ENCODE measurements at regions not wholly inside any gene's neighbourhood (a gene's known extent, or its start where the extent isn't known, plus 50 kb on each side); places are given as distances from the start of the nearest gene placed in this dataset.

GRCh38 chr6:43849844-43850243, 79.8 kb downstream of the VEGFA start:
- H2AFZ ChIP-seq (ENCODE audit: low read length): no peak overlapping the region
- no peak overlapping the region for H3K56ac ChIP-seq (ENCODE audit: insufficient read length, low read depth, low read length)
- Mint-ChIP-seq H3K27me3 (ENCODE audit: low read depth) (no peaks in the 10 kb centered on the region; the same call in 1 of the 2 replicates), H3K9me3 (no peaks in the 10 kb centered on the region), H3K4me3 (no peak overlapping the region), H3K4me1 (peaks cover 31 to 41% of the 10 kb centered on the region in 2 experiments), H3K36me3 (ENCODE audit: insufficient read depth in 1 of 3, low read depth in 3 of 3) (no peaks in the 10 kb centered on the region), H3K27ac (peak overlapping the region in 1 of 3 experiments; percentile 1; a peak in 1 of 7 replicates)
- TF ChIP-seq, protein P1, sequence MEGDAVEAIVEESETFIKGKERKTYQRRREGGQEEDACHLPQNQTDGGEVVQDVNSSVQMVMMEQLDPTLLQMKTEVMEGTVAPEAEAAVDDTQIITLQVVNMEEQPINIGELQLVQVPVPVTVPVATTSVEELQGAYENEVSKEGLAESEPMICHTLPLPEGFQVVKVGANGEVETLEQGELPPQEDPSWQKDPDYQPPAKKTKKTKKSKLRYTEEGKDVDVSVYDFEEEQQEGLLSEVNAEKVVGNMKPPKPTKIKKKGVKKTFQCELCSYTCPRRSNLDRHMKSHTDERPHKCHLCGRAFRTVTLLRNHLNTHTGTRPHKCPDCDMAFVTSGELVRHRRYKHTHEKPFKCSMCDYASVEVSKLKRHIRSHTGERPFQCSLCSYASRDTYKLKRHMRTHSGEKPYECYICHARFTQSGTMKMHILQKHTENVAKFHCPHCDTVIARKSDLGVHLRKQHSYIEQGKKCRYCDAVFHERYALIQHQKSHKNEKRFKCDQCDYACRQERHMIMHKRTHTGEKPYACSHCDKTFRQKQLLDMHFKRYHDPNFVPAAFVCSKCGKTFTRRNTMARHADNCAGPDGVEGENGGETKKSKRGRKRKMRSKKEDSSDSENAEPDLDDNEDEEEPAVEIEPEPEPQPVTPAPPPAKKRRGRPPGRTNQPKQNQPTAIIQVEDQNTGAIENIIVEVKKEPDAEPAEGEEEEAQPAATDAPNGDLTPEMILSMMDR (conservative IDR thresholded peaks at IDR 0.05): no peak
- H3K14ac ChIP-seq (ENCODE audit: insufficient read depth, low read length): no peak overlapping the region
- H3T11ph ChIP-seq (ENCODE audit: low read length): no peak overlapping the region
- H3K23me2 ChIP-seq (ENCODE audit: insufficient read length, low read depth, low read length, poor library complexity, severe bottlenecking): no peaks in the 10 kb centered on the region
- H2BK15ac ChIP-seq (ENCODE audit: low read depth, low read length): no peak overlapping the region
- H2BK12ac ChIP-seq (ENCODE audit: insufficient read length, low read depth, low read length): no peak overlapping the region
- no peak overlapping the region for H3K4me2 ChIP-seq (ENCODE audit: insufficient read depth, insufficient read length, low read length)
- H3K4me1 ChIP-seq (ENCODE audit: insufficient read depth, low read length): no peaks in the 10 kb centered on the region
- no peak overlapping the region for H3K9ac ChIP-seq (ENCODE audit: extremely low read depth, insufficient read length, low read length)
- no peak overlapping the region for H4K91ac ChIP-seq (ENCODE audit: insufficient read length, low read depth, low read length)
- DNase-seq: no peak
- no peak overlapping the region for H2AK5ac ChIP-seq (ENCODE audit: insufficient read length, low read length)
- no peak overlapping the region for H4K8ac ChIP-seq (replicated peaks; ENCODE audit: insufficient read length, low read depth, low read length)
- no CpG with 5 or more reads among the region's 5 CpGs for WGBS (ENCODE audit: extremely low coverage, insufficient read length, low lambda C conversion rate)
- H3K79me2 ChIP-seq (ENCODE audit: insufficient read depth, low read length): no peaks in the 10 kb centered on the region
- H4K20me1 ChIP-seq (ENCODE audit: control insufficient read depth, insufficient read depth, insufficient read length): no peaks in the 10 kb centered on the region
- H4K5ac ChIP-seq (ENCODE audit: insufficient read length, low read depth, low read length): no peak overlapping the region
- H3K4ac ChIP-seq (ENCODE audit: low read depth, low read length): no peak overlapping the region
- no peak overlapping the region for H2BK120ac ChIP-seq (ENCODE audit: low read depth, low read length, poor library complexity, severe bottlenecking)
- H3K27ac ChIP-seq (ENCODE audit: insufficient read length, low read depth, low read length): no peak overlapping the region
- no peaks in the 10 kb centered on the region for H3K9me3 ChIP-seq (ENCODE audit: control insufficient read depth, low read depth, low read length)
- H2BK20ac ChIP-seq (ENCODE audit: low read depth, low read length, poor library complexity, severe bottlenecking): no peak overlapping the region
- H3K18ac ChIP-seq (ENCODE audit: insufficient read length, low read depth, low read length): no peak overlapping the region
- no peaks in the 10 kb centered on the region for H3K79me1 ChIP-seq (ENCODE audit: insufficient read depth, low read depth, low read length, poor library complexity, severe bottlenecking)
- no peaks in the 10 kb centered on the region for H3K27me3 ChIP-seq (ENCODE audit: insufficient read depth, low read length)
- H2BK5ac ChIP-seq (ENCODE audit: insufficient read length, low read length): no peak overlapping the region
- H3K23ac ChIP-seq (ENCODE audit: insufficient read length, low read depth, low read length): no peak overlapping the region
